GM19239 (cell line): ENCODE measurements at regions not wholly inside any gene's neighbourhood (a gene's known extent, or its start where the extent isn't known, plus 50 kb on each side); places are given as distances from the start of the nearest gene placed in this dataset.
"Not testable (repeated sequence)": the region's sequence is repeated elsewhere in the genome, so short reads cannot be mapped to it uniquely, and the experiment has no call there.

Source experiments
- DNase-seq: peaks from one replicate; pipeline ENCODE4 v3.0.0; 2011; ENCODE audit warnings: low spot score; ENCODE audit not compliant: insufficient read length
- FAIRE-seq: peaks from 2 replicates; lab custom pipeline; 2011; peaks lifted over from hg19 to GRCh38; lab: Jason Lieb, UNC

DNA sequence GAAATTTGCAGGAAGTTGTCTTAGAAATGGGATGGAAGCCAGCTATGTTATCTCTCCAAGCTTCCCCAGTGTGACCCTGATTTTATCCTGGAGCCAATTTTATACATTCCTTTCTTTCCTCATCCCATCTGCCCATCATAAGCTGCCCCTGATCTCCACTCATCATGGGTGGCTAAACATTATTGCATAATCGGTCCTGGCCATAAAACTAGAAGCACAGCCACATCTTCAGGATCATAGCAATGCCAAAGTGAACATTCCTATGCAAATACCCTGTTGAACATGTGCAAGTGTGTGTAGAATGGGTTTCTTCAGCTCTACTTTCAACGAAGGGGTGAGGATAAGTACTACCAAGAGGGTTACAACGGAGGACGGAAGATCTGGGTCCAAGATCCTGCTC is 50.6 kb upstream of the COG2 start:
- DNase-seq (no peak), FAIRE-seq (no peak)

DNA sequence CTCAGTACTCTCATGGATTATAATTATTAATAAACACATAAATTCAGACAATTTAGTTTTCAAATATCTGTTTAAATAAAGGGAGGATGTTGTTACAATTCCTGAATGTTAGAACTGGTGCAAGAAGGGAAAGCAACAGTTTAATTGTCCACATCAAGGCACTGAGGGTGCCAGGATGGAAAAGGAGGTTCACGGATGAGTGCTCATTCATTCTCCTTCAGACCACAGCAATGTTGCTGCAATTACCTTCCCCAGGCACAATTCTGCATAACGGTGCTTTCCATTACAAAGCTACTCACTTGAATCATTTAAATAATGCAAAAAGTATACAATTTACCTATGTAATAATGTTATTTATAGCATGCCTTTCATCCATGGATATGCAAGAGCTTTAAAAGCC is 52.3 kb upstream of the COG2 start:
- DNase-seq: no peak
- no peak for FAIRE-seq

DNA sequence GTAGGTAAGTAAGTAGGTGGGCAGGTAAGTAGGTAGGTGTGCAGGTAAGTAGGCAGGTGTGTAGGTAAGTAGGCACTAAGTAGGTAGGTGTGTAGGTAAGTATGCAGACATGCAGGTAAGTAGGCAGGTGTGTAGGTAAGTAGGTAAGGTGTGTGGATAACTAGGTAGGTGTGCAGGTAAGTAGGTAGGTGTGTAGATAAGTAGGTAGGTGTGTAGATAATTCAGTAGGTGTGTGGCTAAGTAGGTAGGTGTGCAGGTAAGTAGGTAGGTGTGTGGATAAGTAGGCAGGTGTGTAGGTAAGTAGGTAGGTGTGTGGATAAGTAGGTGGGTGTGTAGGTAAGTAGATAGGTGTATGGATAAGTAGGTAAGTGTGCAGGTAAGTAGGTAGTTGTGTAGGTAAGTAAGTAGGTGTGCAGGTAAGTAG is 53.9 kb upstream of the COG2 start:
- no peak for FAIRE-seq
- DNase-seq: no peak

DNA sequence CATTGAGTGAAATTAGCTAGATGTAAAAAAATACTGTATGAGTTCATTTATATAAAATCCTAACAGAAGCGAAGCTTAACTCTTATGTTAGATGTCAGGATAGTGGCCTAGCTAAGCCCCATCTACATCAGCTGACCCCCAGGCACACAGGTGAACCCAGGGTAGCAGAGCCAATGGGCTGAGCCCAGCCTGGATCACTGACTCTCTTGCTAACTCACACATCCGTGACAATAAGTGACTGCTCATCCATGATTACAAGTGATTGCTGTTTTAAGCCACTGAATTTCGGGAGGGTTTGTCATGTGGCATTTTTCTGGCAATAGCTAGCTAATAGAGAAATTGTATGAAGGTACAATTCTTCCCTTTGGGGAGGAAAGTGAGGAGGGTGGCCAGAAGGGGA is 55.2 kb upstream of the COG2 start:
- no peak for FAIRE-seq
- no peak for DNase-seq

DNA sequence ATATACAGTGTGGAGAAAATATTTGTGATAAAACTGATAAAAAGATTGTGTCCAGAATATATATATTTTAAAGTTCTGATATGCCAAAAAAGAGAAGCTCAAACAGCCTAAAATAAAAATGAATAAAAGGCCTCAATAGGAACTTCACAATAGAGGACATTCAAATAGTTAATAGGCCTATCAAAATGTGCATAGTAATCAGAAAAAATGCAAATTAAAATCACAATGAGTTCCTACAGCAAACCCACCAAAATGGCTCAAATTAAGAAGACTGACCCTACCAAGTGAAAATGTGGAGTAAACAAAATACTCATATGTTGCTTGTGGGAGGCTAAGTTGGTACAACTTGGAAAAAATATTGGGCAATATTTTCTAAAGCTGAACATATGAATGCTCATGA is 57.6 kb upstream of the COG2 start:
- FAIRE-seq (no peak), DNase-seq (no peak)

DNA sequence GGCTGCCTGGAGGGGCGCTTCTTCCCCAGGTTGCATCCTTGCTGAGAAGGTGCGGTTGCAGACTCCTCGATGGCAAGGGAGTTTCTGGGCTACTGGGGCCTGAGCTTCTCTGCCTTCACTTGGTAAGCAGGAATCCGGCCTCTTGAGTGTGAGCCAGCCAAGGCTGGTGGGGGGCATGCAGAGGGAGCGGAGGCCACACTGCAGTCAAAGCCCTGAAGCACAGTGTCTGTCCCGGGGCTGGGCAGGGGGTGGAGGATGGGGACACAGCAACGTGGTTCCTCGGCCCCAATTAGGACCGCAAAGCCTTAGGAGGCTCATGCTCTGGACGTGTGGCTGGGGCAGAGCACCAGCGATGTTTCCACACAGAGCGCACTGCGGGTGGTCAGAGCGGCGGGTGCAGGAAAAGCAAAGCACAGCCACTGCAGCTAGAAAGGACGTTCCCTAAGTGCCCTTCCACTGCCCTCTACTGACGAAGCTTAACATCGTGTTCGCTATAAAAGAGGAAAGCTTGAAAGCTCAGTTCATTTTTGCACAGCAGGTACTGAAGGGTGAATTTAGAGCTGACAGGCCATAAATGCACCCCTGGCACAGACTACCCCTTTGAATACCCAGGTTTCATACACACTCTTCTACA is 60.7 kb upstream of the COG2 start:
- no peak for DNase-seq
- FAIRE-seq: no peak

DNA sequence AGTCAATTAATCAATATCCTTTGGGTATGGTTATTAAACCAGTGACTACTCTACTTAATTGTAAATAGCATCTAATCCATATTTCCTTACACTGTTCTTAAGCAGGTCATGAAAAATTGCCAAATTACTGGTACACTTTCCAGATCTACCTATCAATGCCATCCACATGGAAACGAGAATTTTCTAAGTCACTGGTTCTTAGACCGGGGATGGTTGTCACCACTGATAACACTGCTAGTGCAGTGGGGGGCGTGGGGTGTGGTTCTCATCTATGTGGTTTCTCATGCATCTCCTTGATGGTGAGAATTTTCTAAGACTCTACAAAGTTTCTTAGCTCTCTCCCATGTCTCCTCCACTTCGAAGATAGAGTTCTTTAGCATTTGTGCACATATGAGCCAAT is 63.7 kb upstream of the COG2 start:
- DNase-seq: no peak
- no peak for FAIRE-seq

DNA sequence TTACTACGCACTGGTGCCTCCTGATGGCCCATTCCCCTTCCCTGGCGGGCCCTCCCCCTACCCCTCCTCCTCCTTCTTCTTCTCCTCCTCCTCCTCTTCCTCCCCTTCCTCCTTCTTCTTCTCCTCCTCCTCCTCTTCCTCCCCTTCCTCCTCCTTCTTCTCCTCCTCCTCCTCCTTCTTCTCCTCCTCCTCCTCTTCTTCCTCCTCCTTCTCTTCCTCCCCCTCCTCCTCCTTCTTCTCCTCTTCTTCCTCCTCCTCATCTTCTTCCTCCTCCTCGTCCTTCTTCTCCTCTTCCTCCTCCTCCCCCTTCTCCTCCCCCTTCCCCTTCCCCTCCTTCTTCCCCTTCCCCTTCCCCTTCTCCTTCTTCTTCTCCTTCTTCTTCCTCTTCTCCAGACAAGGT is 64.7 kb upstream of the COG2 start:
- DNase-seq (no peak), FAIRE-seq (no peak)

DNA sequence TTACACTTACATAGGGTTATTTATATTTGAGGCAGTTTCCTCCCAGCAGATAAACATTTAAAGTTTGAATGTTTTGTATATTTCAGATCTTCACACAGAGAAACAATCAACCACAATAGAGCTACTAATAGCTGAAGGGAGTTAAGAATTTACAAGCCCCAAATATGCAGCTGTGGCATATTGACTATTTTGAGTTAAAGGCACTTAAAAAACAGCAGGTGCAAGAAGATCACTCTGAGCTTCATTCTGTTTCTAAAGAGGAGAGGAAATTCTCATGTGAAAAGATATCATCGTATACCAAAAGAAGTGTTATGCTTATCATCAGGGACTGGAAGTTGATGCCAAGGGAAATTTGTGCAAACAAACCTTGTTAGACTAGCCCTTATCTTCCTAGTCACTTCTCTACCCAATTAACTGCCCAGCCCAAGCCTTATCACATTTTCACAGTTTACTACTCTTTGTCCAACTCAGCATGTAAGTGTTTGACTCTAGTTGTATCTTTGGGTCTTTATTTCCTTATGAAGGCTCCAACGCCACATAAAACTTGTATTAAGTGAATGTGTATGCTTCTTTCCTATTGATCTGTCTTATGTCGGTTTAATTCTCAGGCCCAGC is 66.3 kb upstream of the COG2 start:
- DNase-seq (no peak), FAIRE-seq (no peak)

DNA sequence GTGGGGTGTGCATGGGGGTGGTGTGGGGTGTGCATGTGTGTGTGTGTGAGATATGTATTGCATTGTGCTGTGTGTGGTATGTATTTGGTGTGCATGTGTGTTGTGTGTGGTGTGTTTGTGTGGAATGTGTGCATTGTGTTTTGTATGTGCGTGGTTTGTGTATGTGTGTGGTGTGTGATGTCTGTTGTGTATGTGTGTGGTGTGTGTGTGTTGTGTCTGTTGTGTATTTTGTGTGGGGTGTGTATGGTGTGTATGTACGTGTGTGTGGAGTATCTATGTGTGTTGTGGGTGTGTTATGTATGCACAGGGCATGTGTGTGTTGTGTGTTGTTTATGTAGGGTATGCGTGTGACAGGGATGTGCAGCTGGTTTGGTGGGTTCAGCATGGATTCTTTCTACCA is 67.8 kb upstream of the COG2 start:
- DNase-seq: no peak
- no peak for FAIRE-seq

DNA sequence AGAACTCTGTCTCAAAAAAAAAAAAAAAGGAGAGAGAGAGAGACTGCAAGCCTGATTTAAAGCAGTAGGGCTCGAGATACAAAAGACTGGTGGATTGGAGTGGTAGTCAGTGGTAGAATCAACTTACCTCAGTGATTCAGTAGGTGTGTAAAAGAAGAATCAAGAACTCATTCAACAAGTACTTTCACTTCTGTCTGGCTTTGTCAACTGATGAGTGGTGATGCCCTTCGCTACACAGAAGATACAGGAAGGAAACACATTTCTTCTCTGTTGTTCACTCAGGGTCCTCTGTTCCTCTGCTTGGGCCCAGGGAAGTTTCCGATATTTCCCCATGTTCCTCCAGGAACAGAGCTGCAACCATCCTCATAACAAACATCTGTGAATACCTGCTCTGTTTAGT is 68.6 kb upstream of the COG2 start:
- FAIRE-seq (no peak), DNase-seq (no peak)

DNA sequence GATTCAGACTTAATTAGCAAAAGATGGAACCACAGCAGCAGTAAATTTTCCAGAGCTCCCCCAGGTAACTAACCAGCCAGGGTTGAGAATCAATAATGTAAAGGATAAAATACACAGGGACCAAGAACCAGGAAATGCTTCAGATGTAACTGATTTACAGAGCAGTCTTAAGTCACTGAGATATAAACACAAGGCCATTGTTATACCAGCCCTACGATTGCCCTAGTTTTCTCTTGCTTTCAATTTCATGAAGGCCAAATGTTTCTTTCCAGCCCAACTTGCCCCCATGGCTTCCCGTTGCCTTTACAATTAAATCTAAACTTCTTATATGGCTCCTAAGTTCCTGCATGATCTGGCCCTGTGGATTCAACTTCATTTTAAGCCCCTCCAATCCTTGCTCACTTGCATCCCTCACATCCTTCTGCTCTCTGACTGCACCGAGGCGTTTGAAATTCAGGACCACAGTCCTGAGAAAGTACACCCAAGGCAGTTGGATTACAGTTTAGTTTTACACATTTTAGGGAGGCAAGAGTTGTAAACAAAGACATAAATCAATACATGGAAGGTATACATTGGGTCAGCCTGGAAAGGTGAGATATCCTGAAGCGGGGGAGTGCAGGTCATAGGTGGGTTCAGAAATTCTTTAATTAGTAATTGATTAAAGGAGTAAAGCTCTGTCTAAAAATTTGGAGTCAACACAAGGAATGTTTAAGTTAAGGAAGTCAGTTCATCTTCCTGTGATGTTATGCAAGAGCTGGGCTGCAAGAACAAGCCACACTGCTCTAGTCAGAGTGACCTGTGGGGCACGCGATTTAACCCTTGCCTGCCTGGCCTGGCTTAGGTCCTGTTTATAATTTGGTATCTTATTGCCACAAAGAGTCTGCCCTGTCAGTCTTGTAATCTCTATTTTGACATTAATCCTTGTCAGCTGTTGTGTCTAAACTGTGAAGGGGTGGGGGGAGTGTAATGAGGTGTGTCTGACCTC is 69.9 kb upstream of the COG2 start:
- no peak for DNase-seq
- peak; percentile 45 for FAIRE-seq

DNA sequence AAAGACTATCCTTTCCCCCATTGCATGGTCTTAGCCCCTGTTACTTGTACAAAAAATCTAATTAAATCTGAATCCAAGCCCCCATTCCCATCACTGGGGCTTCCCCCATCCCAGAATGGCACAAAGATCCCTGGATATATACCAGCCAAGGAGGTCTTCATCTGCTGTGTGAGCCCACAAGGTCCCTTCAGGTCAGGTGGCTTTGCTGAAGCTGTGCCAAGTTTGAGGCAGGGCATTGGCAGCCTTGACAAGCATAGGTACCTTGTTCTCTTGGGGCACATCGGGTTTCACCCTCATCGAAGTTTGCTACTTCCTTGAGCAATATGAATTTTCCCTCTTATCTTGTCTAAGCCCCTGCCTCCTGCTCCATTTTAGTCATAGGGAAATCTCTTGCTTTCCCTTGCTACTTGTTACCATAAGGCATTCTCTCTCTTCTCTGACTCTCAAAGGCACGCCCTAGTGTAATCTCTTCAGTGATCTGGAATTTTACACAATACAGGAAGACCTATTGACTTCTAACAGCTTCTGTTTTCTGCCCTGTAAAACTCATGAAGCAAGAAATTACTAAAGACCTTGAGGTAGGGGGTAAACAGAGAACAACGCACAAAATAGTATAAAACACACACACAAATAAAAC is 71.4 kb upstream of the COG2 start:
- no peak for DNase-seq
- FAIRE-seq: no peak

DNA sequence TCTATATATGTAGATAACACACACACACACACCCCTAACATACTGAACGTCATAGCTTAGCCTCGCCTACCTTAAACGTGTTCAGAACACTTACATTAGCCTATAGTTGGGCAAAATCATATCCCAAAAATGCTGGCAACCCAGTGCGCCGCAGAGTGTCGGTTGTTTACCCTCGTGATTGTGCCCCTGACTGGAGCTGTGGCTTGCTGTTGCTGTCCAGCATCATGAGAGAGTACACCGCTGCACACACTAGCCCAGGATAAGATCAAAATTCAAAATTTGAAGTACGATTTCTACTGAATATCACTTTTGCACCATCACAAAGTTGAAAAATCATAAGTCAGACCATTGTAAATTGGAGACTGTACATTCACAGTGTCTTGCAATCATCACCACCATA is 73.1 kb upstream of the COG2 start:
- DNase-seq: no peak
- FAIRE-seq: no peak

DNA sequence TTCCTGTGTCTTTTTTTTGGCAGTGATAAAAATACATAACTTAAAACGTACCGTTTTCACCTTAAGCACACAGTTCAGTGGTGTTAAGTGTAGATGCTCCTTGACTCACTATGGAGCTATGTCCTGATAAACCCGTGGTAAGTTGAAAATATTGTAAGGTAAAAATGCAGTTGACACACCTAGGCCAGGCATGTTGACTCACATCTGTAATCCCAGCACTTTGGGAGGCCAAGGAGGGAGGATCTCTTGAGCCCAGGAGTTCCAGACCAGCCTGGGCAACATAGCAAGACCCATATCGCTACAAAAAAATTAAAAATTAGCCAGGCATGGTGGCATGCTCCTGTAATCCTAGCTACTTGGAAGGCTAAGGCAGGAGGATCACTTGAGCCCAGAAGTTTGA is 73.6 kb upstream of the COG2 start:
- FAIRE-seq: no peak
- no peak for DNase-seq

DNA sequence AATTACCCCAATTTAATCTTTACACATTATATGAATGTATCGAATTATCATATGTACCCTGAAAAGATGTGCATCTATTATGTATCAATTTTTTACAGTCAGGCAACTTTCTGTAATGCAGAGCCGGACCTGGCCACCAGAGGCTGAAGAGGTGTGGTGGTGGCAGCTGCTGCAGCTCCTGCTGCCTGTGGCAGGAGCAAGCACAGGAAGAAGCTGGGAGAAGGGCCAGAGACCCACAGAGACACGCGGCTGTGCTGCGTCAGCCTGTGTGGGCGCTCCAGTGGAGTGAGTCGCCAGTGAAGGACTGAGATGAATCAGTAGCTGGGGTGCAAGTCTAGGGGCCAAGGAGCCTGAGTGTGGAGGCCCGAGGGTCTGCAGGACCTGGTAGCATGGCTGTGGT is 74.3 kb upstream of the COG2 start:
- FAIRE-seq (no peak), DNase-seq (no peak)

DNA sequence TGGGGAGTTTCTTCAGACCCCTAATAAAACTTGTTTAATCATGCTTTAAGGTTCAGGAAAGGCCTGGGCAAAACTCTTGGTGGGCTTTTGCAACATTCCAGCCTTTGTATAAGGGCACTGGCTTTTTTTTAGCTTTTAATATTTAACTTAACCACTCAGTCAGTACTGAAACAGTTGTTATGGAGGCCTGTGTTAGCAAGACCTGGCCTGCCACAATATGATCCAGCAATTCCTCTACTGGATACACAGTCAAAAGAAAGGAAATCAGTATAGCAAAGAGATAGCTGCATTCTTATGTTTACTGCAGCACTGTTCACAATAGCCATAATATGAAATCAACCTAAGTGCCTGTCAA is 75.1 kb upstream of the COG2 start:
- no peak for DNase-seq
- FAIRE-seq: no peak

DNA sequence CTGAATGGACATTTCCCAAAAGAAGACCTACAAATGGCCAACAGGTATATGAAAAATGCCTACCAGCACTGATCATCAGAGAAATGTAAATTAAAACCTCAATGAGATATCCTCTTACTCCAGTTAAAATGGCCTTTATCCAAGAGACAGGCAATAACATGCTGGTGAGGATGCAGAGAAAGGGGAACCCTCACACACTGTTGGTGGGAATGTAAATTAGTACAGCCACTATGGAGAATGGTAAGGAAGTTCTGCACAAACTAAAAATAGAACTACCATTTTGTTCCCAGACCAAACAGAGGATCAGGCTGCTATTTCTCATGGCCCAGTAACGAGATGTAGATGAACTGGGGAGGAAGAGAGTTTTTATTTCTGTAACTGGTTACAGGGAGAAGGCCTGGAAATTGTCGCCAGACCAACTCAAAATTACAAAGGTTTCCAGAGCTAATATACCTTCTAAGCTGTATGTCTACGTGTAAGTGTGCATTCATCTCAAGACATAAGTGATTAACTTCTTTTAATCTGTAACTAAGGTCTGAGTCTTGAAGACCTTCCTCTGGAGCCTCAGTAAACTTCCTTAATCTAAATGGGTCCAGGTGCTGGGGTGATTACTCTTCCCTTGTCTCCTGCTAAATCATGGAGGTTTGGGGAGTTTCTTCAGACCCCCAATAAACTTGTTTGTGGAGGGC is 75.6 kb upstream of the COG2 start:
- not testable (repeated sequence) for DNase-seq, FAIRE-seq

DNA sequence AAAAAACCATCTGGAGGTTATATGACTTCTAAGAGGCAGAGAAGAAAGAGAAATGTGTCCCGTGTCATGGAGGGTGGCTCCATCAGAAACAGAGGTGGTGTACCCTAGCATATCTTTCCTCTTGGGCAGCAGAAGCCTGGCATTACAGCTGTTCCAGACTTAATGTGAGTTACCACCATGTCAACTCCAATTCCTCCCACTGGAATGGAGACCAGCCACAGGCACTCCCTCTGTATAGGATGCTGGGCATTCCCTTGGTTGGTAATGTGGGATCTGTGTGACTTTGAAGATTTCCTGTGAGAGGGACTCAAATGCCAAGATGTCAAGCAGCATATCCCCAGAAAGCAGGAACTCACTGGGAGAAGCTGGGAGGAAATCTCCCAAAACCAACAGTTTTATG is 77.1 kb upstream of the COG2 start:
- FAIRE-seq (no peak), DNase-seq (no peak)

DNA sequence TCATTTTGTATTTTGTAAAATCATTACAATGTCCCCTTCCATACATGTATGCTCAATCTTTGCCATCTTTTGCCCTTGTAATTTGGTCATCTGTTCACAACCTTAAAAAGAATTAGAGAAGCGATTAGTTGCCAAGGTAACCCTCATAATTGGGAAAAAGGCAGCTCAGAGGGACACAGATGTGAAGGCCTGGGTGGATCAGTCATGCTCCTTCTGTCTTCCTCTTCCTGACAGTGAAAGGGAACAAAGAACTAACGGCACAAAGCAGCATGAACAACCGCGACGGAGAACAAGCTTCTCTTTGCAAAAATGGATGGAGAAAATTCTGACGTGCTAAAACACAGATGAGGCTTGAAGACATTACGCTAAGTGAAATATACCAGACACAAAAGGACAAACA is 78.7 kb upstream of the COG2 start:
- DNase-seq: no peak
- no peak for FAIRE-seq
